ENCODE measurements at regions not wholly inside any gene's neighbourhood (a gene's known extent, or its start where the extent isn't known, plus 50 kb on each side); places are given as distances from the start of the nearest gene placed in this dataset.

- WGBS, result 76% methylated on average over 4 of the region's 4 CpGs
These were observed 143.3 kb downstream of the SCP2D1 start for GRCh38 chr20:18956890-18957289.

GRCh38 chr20:18957328-18957727 is 143.7 kb downstream of the SCP2D1 start:
- H3K27me3 ChIP-seq, result no peaks in the 10 kb centered on the region
- no peak for DNase-seq (ENCODE audit: low spot score in 2 of 2)
- 88% methylated on average over 2 of the region's 2 CpGs for WGBS
- H3K4me1 ChIP-seq, result no peaks in the 10 kb centered on the region
- no peaks in the 10 kb centered on the region for H3K36me3 ChIP-seq
- H3K4me3 ChIP-seq, result no peak overlapping the region
- no peaks in the 10 kb centered on the region for H3K9me3 ChIP-seq
- TF ChIP-seq POLR2A (IDR thresholded peaks at IDR 0.05) (no peak), EP300 (IDR thresholded peaks at IDR 0.05) (no peak), POLR2AphosphoS5 (IDR thresholded peaks at IDR 0.05) (no peak), CTCF (IDR thresholded peaks at IDR 0.05) (no peak)
- H3K27ac ChIP-seq, result no peak overlapping the region

More at GRCh38 chr20:18956890-18957289, 143.3 kb downstream of the SCP2D1 start:
- no peak overlapping the region for H3K27ac ChIP-seq
- no peak overlapping the region for H3K4me3 ChIP-seq
- no peaks in the 10 kb centered on the region for H3K27me3 ChIP-seq
- DNase-seq (ENCODE audit: low spot score in 2 of 2), result no peak
- no peaks in the 10 kb centered on the region for H3K36me3 ChIP-seq
- no peaks in the 10 kb centered on the region for H3K9me3 ChIP-seq
- H3K4me1 ChIP-seq, result no peaks in the 10 kb centered on the region
- TF ChIP-seq CTCF (IDR thresholded peaks at IDR 0.05), result no peak

GRCh38 chr20:18971121-18971520 is 157.5 kb downstream of the SCP2D1 start:
- Histone ChIP-seq H3K9me3 (no peaks in the 10 kb centered on the region), H3K36me3 (no peaks in the 10 kb centered on the region), H3K4me3 (no peak overlapping the region), H3K27ac (no peak overlapping the region), H3K27me3 (no peaks in the 10 kb centered on the region), H3K4me1 (peaks cover 28% of the 10 kb centered on the region)
- DNase-seq (ENCODE audit: low spot score in 2 of 2), result no peak
- TF ChIP-seq EP300 (IDR thresholded peaks at IDR 0.05) (no peak), POLR2AphosphoS5 (IDR thresholded peaks at IDR 0.05) (no peak), POLR2A (IDR thresholded peaks at IDR 0.05) (no peak), CTCF (IDR thresholded peaks at IDR 0.05) (no peak)
- WGBS, result 65% methylated on average over 5 of the region's 5 CpGs

GRCh38 chr20:18971574-18971973 is 158.0 kb downstream of the SCP2D1 start:
- no peaks in the 10 kb centered on the region for H3K36me3 ChIP-seq
- TF ChIP-seq CTCF (IDR thresholded peaks at IDR 0.05), result no peak
- no peak for TF ChIP-seq POLR2AphosphoS5 (IDR thresholded peaks at IDR 0.05)
- H3K4me1 ChIP-seq, result peaks cover 28% of the 10 kb centered on the region
- H3K4me3 ChIP-seq, result no peak overlapping the region
- no peak overlapping the region for H3K27ac ChIP-seq
- no peaks in the 10 kb centered on the region for H3K9me3 ChIP-seq
- WGBS, result 51% methylated on average over 2 of the region's 2 CpGs
- H3K27me3 ChIP-seq, result no peaks in the 10 kb centered on the region
- no peak for DNase-seq (ENCODE audit: low spot score in 2 of 2)

- H3K4me3 ChIP-seq, result no peak overlapping the region
- 89% methylated on average over 3 of the region's 3 CpGs for WGBS
- peak overlapping the region; percentile 42 for H3K27ac ChIP-seq
- peaks cover 28% of the 10 kb centered on the region for H3K4me1 ChIP-seq
- H3K27me3 ChIP-seq, result no peaks in the 10 kb centered on the region
- no peaks in the 10 kb centered on the region for H3K9me3 ChIP-seq
- TF ChIP-seq EP300 (IDR thresholded peaks at IDR 0.05) (no peak), CTCF (IDR thresholded peaks at IDR 0.05) (no peak), POLR2AphosphoS5 (IDR thresholded peaks at IDR 0.05) (no peak), POLR2A (IDR thresholded peaks at IDR 0.05) (no peak)
- no peaks in the 10 kb centered on the region for H3K36me3 ChIP-seq
- DNase-seq (ENCODE audit: low spot score in 2 of 2), result no peak
These were observed 158.8 kb downstream of the SCP2D1 start for GRCh38 chr20:18972251-18972876.
